ENCODE measurements at regions not wholly inside any gene's neighbourhood (a gene's known extent, or its start where the extent isn't known, plus 50 kb on each side); places are given as distances from the start of the nearest gene placed in this dataset.

- no peak for DNase-seq
Observed at GRCh38 chr6:62670490-62671223, 384.6 kb upstream of the KHDRBS2 start.

- no peak for DNase-seq
Observed at GRCh38 chr6:62669831-62670230, 383.8 kb upstream of the KHDRBS2 start.

GRCh38 chr6:62652692-62653328 lies 366.8 kb upstream of the KHDRBS2 start:
- no peak for DNase-seq

- no peak for DNase-seq
Observed at GRCh38 chr6:62645274-62645673, 359.2 kb upstream of the KHDRBS2 start.

DNA sequence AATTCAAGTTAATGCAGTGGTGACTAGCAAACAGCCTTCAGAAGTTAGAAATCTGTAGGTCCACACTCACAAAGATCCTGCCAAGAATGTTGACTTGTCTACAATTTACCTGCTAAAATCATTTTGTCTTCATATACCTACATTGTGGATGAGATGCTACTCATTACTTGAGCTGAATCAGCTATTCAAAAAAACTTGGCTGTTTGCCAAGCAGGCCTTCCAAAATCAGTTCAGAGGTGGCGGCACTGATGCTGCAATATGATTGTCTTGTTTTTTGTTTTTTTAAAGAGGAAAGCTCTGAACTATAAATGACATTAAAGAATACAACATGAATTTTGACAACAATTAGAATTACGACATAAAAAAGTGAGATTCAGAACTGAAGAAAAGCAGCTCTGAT lies 354.7 kb upstream of the KHDRBS2 start:
- DNase-seq: peak; percentile 1

DNA sequence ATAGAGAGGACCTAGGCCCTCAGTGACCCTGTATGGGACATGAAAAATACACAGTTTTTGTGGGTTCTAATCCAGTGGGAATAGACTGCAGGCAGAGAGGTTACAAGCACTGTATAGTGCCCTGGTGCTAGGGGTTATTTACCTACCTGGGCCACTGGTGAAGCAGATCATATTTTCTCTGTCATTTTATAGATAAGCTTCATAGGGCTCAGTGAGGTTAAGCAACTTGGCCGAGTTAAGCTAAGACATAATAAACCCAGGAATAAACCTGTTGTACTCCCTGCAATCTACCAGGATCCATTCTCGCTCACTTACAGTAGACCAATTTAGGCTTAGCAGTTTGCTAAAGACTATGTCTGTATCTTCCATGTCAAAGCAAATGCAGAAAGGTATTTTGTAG lies 340.6 kb upstream of the KHDRBS2 start:
- DNase-seq: no peak

DNA sequence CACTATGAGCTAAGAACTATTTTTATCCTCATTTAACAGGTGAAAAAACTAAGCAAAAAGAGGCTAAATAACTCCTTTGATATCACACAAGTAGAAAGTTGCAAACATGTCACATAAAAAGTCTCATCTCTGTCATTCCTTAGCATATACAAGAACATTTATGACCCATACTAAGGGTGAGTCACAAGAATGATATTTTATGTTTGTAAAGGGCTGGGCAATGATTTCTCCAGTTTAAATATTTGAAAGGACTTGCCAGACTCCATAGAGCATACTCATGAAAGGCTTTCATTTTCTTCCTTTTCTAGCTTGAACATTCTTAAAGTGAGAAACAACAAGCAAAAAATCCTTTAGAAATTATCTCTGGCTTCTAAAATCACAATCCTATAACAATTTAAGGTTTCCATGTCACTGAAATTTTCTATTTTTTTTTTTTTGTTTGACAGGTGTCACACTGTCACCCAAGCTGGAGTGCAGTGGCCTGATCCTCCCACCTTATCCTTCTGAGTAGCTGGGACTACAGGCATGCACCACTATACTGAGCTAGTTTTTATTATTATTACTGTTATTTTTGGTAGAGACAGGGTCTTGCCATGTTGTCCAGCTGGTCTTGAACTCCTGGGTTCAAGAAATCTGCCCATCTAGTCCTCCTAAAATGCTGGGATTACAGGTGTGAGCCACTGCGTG lies 338.0 kb upstream of the KHDRBS2 start:
- no peak for DNase-seq

- DNase-seq: no peak
Observed at GRCh38 chr6:62615366-62616015, 329.5 kb upstream of the KHDRBS2 start.

GRCh38 chr6:62614442-62614841 lies 328.4 kb upstream of the KHDRBS2 start:
- DNase-seq: no peak

- no peak for DNase-seq
Observed at GRCh38 chr6:62613928-62614327, 327.9 kb upstream of the KHDRBS2 start.

DNA sequence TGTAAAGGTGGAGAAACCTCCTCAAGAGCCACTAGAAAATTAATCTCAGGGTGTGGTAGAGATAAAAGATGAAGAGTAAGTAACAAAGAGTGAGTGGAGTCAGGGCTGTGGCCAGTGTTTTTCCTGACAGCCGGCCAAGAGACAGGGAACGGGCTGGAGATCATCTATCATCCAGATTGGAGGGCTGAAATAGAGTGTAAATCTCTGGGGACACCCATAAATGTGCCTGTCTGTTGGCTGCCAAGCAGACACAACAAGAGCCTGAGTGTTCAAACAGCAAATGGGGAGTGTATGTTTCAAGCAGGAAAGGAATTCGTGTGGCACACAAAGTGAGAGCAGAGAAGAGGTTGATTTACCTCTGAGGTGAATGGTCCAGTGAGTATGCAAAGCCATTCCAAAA lies 326.4 kb upstream of the KHDRBS2 start:
- no peak for DNase-seq

GRCh38 chr6:62570372-62570771 lies 284.3 kb upstream of the KHDRBS2 start:
- no peak for DNase-seq

DNA sequence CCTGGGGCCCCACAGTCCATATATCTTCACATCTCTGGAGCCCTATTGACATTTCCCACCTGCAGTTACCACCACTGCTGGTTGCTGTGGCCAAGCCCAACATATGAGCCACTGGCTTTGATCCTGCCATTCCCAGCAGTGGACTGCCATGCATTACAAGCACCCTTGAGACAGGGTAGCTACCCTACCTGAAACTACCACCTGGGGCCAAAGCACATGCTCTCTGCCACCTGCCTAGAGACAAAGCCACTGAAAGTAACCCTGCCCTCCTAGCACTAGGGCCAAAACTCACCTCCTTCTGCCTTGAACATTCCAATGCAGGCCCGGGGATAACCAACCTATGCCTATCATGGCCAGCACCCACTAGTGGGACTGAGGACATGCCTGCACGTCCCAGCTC lies 255.5 kb upstream of the KHDRBS2 start:
- DNase-seq: no peak

DNA sequence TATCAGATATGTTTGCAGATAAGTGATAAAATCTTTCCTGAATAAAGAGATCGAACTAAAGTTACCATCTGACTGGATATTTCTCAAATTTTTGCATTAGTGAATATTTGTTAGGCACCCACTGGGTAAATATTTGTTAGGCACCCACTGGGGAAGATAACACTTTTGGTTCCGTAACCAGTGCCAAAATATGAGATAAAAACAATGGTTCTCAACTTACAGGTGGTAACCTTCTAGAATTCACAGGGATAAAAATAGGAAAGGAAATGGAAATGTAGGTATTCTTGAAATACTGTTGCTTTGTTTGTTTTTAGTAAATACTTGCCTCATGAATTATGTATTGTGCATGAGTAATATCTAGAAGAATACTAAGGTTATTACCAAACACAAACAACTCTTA lies 245.0 kb upstream of the KHDRBS2 start:
- no peak for DNase-seq

DNA sequence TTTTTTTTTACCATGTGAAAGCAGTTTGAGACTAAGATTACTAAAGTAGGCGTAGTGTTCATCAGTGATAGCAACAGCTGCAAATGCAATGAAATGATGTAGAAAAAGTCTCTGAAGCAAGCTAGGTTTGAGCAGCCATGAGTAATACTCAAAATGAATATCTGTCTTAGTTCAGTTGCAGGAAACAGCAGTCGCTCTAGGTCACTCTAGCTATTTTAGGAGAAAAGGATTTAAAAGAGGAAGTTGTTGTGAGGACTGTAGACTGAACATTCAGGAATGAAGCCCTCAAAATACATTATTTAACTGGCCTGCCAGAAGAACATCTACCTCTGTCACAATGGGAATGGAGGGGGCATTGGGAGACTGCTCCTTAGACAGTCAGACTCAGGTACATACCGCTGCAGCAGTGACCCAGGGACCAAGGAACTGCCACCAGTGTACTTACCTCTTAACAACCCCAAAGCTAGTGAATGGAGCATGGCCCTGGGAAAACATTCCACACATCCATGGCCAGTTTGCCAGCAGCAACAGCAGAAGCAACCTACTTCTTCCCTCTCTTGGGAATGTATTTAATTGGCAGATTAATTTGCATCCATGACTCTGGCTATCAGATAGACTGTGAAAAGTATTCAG lies 243.0 kb upstream of the KHDRBS2 start:
- no peak for DNase-seq

DNA sequence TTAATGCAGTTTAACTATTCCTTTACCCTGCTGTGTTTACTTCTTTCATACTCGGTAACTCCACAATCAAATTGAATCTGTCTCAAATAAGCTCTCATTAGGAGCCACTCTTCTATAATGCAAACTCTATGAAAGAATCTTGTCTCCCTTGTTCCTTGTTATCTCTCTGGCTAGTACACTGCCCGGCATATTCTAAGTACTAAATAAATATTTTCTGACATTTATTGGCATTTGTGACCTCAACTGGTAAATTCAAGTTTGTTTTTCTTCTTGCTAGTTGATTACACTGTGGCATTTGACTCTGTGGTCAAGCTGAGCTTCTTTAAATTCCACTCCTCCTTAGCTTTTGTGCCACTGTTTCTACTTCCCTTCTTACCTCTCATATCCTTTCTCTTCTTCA lies 237.6 kb upstream of the KHDRBS2 start:
- DNase-seq: no peak

- no peak for DNase-seq
Observed at GRCh38 chr6:62519574-62519973, 233.5 kb upstream of the KHDRBS2 start.

GRCh38 chr6:62516291-62517141 lies 230.5 kb upstream of the KHDRBS2 start:
- no peak for DNase-seq

DNA sequence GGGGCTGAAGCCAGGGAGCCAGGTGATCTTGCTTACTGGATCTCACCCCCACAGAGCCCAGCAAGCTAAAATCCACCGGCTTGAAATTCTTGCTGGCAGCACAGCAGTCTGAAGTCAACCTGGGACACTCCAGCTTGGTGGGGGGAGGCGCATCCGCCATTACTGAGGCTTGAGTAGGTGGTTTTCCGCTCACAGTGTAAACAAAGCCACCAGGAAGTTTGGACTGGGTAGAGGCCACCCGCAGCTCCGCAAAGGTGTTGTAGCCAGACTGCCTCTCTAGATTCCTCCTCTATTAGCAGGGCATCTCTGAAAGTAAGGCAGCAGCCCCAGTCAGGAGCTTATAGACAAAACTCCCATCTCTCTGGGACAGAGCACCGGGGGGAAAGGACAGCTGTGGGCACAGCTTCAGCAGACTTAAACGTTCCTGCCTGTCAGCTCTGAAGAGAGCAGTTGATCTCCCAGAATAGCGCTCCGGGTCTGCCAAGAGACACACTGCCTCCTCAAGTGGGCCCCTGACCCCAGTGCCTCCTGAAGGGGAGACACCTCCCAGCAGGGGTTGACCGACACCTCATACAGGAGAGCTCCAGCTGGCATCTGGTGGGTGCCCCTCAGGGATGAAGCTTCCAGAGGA lies 206.3 kb upstream of the KHDRBS2 start:
- no peak for DNase-seq

- DNase-seq: no peak
Observed at GRCh38 chr6:62480544-62480943, 194.5 kb upstream of the KHDRBS2 start.

DNA sequence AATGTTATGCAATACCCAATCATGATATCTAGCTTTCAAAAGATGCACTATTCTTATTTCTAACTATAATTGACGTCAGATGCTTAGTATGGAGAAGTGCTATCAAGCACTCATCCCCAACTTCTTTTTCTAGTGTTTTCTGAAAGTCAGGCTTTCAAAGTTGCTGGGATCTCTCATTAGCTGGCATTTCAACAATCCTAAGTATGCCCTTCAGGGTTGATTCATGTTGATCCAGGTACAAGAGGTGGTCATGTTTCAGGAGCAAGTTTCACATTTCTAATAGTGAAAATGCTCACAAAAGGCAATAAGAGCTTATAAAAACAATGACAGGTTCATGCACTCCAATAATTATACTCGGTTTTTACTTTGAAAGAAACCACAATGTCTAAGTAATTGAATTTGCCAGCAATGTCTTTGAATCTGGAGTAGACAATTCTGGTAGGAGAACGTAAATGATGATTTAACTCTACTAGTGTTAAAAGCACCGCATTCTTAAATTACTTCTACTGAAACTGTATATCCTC lies 193.7 kb upstream of the KHDRBS2 start:
- no peak for DNase-seq
